Fibroblast of the conjunctiva (primary cell): ENCODE measurements at regions not wholly inside any gene's neighbourhood (a gene's known extent, or its start where the extent isn't known, plus 50 kb on each side); places are given as distances from the start of the nearest gene placed in this dataset.

Experiments
- DNase-seq: peaks from one replicate; pipeline ENCODE4 v3.0.0-alpha.2; 2010; ENCODE audit warnings: low read depth

GRCh38 chr2:136468799-136469369 is 296.5 kb upstream of the THSD7B start:
- no peak for DNase-seq

DNA sequence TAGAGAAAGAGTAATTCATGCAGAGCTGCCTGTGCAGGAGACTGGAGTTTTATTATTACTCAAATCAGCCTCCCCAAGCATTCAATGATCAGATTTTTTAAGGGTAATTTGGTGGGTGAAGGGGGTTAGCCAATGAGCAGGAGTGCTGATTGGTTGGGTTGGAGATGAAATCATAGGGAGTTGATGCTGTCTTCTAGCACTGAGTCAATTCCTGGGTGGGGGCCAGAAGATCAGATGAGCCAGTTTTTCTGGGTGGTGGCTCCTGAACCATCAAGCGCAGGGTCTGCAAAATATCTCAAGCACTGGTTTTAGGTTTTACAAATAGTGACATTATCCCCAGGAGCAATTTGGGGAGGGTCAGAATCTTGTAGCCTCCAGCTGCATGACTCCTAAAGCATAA is 312.8 kb upstream of the THSD7B start:
- DNase-seq, result no peak

- DNase-seq, result no peak
Measured at GRCh38 chr2:136448986-136449780, 316.2 kb upstream of the THSD7B start.

- no peak for DNase-seq
Measured at GRCh38 chr2:136448432-136448831, 316.9 kb upstream of the THSD7B start.

DNA sequence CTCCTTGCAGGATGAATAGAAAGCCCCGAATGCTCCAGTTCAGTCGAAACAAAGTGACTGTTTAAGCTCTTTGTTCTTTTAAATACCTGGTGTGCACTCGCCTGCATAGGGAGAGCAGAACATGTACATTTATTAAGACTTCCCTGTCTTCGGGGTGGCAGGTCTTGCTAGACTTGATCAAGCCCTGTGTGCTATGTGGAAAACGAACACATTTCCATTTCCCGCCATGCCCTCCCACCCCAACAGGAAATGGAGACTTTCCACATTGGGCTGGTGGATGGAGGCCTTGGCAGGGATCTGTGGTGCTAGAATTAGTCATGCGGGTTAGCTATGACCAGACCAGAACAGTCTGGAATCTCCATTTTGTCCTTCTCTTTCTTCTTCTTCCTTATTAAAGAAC is 321.0 kb upstream of the THSD7B start:
- DNase-seq, result no peak

DNA sequence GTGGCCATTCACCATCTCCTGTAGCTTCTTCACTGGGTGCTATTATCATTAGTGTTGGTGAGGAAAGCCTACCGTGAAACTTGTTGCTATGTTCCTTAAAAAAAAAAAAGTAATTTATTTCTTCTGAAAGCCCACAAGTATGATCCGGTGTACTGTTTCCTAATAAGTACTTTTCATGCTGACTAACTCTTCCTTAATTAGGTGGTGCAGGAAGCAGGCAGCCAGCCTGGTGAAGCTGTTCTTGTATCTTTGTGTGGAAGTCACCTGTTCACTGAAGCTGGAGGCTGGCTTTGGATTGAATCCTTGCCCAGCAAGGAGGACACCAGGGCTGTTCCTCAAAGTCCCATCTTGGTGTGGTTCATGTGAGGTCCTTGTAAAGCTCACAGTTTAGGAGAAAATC is 321.7 kb upstream of the THSD7B start:
- no peak for DNase-seq

- DNase-seq, result no peak
Measured at GRCh38 chr2:136441979-136442714, 323.2 kb upstream of the THSD7B start.

GRCh38 chr2:136439064-136439676 is 321.2 kb upstream of the CXCR4 start:
- DNase-seq, result no peak

- DNase-seq, result no peak
Measured at GRCh38 chr2:136437461-136437860, 319.5 kb upstream of the CXCR4 start.

- no peak for DNase-seq
Measured at GRCh38 chr2:136436936-136437335, 319.0 kb upstream of the CXCR4 start.

GRCh38 chr2:136434251-136434715 is 316.3 kb upstream of the CXCR4 start:
- no peak for DNase-seq

DNA sequence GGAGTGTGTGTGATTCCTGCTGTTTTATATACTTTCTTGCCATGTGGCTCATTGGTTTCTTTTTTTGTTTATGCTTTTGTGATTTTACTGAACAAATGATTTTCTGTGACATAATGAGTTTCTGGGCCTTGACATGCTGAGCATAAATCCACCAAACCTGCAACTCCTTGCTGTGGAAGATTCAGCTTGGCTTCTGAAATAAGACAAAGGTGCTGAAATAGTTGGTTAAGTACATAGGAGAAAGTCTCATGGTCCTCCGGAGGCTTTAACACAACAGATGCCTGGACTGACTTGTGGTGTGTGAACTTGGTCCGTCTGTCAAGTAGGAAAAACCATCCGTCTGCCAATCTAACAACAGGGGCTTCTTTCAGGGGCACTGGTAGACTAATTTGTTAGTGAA is 315.3 kb upstream of the CXCR4 start:
- DNase-seq, result no peak

DNA sequence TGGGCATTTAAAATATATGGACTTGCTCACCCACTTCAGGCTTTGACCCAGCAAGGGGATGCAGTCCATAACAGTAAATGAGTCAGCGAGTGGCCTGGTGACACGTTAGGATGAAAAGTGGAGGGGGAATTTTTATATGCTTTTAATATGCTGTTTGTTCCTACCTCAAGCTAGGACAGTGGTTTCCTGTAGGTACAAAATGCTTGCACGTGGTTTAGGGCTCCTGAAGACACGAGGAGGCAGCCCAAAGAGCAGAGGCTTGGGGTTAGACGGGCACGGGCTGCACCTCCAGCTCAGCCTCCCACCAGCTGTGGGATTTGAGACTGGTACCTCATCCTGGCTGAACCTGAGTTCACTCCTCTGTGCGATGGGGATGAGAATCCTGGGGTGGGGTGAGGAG is 306.2 kb upstream of the CXCR4 start:
- DNase-seq, result no peak

GRCh38 chr2:136423516-136423996 is 305.6 kb upstream of the CXCR4 start:
- peak; percentile 26 for DNase-seq

- no peak for DNase-seq
Measured at GRCh38 chr2:136422512-136422911, 304.6 kb upstream of the CXCR4 start.

GRCh38 chr2:136420346-136420745 is 302.4 kb upstream of the CXCR4 start:
- no peak for DNase-seq

GRCh38 chr2:136411946-136412345 is 294.0 kb upstream of the CXCR4 start:
- DNase-seq, result no peak

GRCh38 chr2:136410673-136411072 is 292.7 kb upstream of the CXCR4 start:
- DNase-seq, result no peak

DNA sequence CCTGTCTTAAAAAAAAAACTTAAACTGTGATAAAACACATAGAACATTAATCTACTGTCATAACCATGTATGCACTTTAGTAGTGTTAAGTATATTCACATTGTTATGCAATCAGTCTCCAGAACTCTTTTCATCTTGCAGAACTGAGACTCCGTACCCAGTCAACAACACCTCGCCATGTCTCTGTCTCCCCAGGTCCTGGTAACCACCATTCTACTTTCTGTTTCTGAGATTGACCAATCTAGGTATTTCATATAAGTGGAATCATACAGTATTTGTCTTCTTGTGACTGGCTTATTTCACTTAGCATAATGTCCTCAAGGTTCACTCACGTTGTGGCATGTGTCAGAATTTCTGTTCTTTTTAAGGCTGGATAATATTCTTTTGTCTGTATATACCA is 290.8 kb upstream of the CXCR4 start:
- no peak for DNase-seq

DNA sequence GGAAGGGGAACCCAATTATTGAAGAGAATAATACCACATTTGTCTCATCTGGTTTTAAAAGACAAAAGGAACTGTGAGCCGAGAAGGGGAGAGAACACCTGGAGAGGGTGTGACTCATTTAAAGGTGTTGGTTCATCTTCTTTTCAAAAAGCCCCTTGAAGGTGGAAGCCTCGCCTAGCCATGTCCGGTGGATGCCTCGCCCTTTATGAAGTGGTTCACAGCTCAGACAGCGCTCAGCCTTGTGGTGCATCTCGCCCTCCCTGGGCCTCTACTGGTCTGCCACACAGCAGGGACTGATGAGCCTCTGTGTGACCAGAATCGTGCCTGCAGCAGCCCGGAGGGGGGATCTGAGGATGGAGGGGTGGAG is 290.0 kb upstream of the CXCR4 start:
- no peak for DNase-seq

- DNase-seq, result no peak
Measured at GRCh38 chr2:136407117-136407951, 289.4 kb upstream of the CXCR4 start.

DNA sequence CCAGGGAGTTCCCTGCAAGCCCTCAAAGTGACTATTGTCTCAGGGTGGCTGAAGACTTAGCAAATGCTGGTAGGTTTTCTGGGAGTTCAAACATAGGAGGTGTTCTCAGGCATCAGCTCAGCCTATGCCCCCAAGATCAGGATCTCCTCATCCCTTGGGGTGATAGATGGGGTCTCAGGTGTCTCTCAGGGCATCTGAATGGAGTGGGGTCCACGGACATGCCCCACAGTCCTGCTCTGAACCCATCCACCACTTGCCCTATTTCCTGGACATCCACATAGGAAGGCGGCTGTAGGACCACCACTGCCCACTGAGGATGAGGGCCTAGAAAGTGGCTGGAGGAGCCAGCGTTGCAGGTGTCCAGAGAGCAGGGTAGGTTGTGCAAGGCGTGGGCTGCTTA is 287.0 kb upstream of the CXCR4 start:
- no peak for DNase-seq
